Effector memory CD4-positive, alpha-beta T cell (primary cell): ENCODE measurements at regions not wholly inside any gene's neighbourhood (a gene's known extent, or its start where the extent isn't known, plus 50 kb on each side); places are given as distances from the start of the nearest gene placed in this dataset.

Experiments used
- DNase-seq, 3 donors: peaks; one replicate each; pipeline ENCODE4 v3.0.0-alpha.2; 2020
- H3K27ac ChIP-seq: 2 replicates; pipeline ENCODE4 v1.7.0; 2013; ENCODE audit warnings: mild to moderate bottlenecking, low read length, moderate library complexity; ENCODE audit not compliant: insufficient read depth, poor library complexity, severe bottlenecking
- H3K27me3 ChIP-seq: replicated peaks from 2 replicates; pipeline ENCODE4 v1.7.0; 2013; ENCODE audit warnings: mild to moderate bottlenecking, low read length; ENCODE audit not compliant: insufficient read depth, control insufficient read depth, poor library complexity, severe bottlenecking
- H3K36me3 ChIP-seq: 2 replicates; pipeline ENCODE4 v1.7.0; 2013; ENCODE audit warnings: mild to moderate bottlenecking, low read length, moderate library complexity; ENCODE audit not compliant: control insufficient read depth, insufficient read depth
- H3K4me1 ChIP-seq: 2 replicates; pipeline ENCODE4 v1.7.0; 2013; ENCODE audit warnings: low read length, mild to moderate bottlenecking; ENCODE audit not compliant: control insufficient read depth, insufficient read depth, poor library complexity, severe bottlenecking
- H3K4me3 ChIP-seq: 2 replicates; pipeline ENCODE4 v1.7.0; 2013; ENCODE audit warnings: low read length, low read depth, mild to moderate bottlenecking; ENCODE audit not compliant: insufficient read depth, poor library complexity, severe bottlenecking
- H3K9me3 ChIP-seq: 2 replicates; pipeline ENCODE4 v1.7.0; 2013; ENCODE audit warnings: mild to moderate bottlenecking, low read length, moderate library complexity; ENCODE audit not compliant: control insufficient read depth

DNA sequence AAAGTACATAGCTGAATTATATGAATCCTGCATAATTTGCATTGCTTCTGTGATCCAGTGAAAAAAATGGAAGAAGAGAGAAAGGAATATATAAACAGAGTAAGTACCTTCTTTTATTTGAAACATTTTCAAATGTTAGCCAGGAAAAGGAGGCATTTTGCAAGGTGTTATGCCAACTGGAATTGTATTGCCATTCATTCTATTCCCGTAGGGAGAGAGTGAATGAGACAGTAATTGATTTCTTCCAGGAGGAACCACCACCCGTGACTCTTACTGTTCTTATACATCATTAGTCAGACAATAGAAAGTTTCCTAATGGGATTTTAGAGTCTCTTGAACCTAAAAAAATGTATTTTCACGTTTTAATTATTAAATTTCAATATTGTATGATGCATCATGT is 324.1 kb upstream of the ALCAM start:
- Histone ChIP-seq H3K4me1 (no peaks in the 10 kb centered on the region), H3K27ac (no peak overlapping the region), H3K27me3 (no peaks in the 10 kb centered on the region), H3K36me3 (no peaks in the 10 kb centered on the region), H3K4me3 (no peak overlapping the region), H3K9me3 (no peaks in the 10 kb centered on the region)
- no peak for DNase-seq

DNA sequence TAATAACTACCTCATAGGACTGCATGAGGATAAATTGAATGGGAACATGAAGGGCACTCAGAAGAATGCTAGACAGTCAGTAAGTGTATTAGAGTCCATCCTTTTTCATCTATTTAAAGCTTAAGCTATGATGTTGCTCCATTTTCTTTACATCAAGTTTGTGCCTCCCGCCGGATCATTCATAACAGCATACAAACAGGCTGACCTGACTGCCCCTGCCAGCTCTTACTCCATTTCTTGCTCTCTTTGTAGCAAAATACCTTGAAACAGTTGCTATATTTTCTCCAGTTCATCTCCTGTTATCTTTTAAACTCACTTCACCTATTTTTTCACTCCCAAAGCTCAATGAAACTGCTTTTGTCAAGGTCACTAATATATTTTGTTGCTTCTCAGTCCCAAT is 315.6 kb upstream of the ALCAM start:
- H3K9me3 ChIP-seq: no peaks in the 10 kb centered on the region
- H3K4me1 ChIP-seq: no peaks in the 10 kb centered on the region
- no peak overlapping the region for H3K27ac ChIP-seq
- no peak overlapping the region for H3K4me3 ChIP-seq
- no peak for DNase-seq
- H3K27me3 ChIP-seq: no peaks in the 10 kb centered on the region
- no peaks in the 10 kb centered on the region for H3K36me3 ChIP-seq

DNA sequence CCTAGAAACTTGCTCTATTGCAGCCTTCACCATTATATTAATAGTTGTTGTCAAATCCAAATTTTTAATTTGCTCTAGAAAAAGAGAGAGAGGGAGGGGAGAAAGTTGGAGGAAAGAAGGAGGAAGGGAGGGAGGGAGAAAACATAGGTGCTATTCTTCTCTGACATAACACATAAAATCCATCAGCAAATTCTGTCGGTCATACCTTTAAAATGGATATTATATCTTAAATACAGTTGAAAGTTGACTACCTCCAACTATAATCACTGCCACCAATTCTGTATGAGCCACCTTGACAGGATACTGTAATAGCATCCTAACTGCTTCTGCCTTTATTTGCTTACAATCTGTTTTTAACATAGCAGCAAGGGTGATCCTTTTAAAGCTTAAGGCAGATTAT is 314.7 kb upstream of the ALCAM start:
- H3K27ac ChIP-seq: no peak overlapping the region
- no peak overlapping the region for H3K4me3 ChIP-seq
- H3K27me3 ChIP-seq: no peaks in the 10 kb centered on the region
- DNase-seq: no peak
- H3K4me1 ChIP-seq: no peaks in the 10 kb centered on the region
- H3K9me3 ChIP-seq: no peaks in the 10 kb centered on the region
- no peaks in the 10 kb centered on the region for H3K36me3 ChIP-seq

DNA sequence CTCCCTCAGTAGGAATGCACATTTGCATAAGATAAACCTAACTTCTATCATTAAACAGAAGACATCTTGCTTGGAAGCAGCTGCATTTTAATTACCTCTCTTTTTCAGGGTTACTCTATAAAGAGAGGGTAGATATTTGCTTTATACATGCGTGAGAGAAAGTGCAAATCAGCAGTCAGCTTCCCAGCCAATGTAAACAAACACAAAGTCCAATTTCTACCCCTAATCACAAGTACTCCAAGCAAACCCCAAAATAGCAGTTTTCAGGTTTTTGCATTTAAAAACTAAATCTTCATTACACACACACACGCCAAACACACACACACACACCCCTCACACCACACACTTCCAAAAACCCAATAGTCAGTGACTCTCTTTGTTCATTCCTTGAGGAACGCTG is 303.9 kb upstream of the ALCAM start:
- Histone ChIP-seq H3K4me1 (no peaks in the 10 kb centered on the region), H3K9me3 (no peaks in the 10 kb centered on the region), H3K27me3 (no peaks in the 10 kb centered on the region), H3K36me3 (no peaks in the 10 kb centered on the region), H3K27ac (no peak overlapping the region), H3K4me3 (no peak overlapping the region)
- DNase-seq: no peak

DNA sequence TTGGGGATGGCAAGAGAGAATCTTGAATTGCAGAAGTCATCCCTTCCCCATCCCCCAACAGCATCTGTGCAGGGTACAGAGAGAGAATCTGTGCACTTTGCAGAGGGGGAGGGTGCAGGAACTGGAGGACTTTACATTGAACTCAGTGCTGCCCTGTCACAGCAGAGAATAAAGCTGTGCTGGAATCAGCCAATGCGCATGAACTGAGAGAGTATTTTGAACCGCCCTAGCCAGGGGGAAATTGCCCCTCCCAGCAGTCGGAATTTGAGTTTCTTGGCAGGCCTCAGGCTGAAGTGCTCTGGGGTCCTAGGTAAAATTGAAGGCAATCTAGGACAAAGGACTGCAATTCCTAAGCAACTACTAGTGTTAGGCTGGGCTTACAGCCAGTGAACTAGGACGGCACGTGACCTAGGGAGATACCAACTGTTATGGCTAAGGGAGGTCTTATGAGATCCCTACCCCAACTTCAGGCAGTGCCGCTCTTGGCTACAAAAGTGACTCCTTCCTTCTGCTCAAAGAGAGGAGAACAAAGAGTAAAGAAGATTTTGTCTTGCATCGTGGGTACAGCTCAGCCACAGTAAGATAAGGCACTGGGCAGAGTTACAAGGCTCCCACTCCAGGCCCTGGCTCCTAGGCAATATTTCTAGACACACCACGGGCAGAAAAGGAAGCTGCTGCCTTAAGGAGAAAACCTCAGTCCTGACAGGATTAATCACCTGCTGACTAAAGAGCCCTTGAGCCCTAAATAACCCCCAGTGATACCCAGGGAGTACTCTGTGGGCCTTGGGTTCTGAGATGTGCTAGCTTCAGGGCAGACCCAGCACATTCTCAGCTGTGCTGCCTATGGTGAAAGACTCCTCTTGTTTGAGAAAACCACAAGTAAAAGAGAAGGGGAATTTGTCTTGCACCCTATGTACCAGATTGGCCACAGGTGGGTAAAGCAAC is 300.5 kb upstream of the ALCAM start:
- Histone ChIP-seq H3K36me3 (no peaks in the 10 kb centered on the region), H3K9me3 (no peaks in the 10 kb centered on the region), H3K27ac (no peak overlapping the region), H3K4me3 (no peak overlapping the region), H3K4me1 (no peaks in the 10 kb centered on the region), H3K27me3 (no peaks in the 10 kb centered on the region)
- DNase-seq: no peak

DNA sequence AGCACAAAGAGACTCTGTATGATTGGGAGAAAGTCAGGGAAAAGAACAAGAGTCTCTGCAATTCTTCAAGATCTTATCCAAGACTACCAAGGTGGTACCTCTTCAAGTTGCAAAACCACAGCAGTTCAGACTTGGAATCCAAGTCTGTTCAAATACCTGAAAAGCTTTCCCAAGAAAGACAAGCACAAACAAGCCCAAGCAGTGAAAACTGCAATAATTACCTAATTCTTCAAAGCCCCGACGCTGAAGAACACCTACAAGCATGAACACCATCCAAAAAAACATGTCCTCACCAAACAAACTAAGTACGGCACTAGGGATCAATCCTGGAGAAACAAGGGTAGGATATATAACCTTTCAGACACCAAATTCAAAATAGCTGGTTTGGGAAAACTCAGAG is 299.3 kb upstream of the ALCAM start:
- H3K4me1 ChIP-seq: no peaks in the 10 kb centered on the region
- no peaks in the 10 kb centered on the region for H3K27me3 ChIP-seq
- no peak overlapping the region for H3K27ac ChIP-seq
- DNase-seq: no peak
- H3K36me3 ChIP-seq: no peaks in the 10 kb centered on the region
- no peaks in the 10 kb centered on the region for H3K9me3 ChIP-seq
- no peak overlapping the region for H3K4me3 ChIP-seq

DNA sequence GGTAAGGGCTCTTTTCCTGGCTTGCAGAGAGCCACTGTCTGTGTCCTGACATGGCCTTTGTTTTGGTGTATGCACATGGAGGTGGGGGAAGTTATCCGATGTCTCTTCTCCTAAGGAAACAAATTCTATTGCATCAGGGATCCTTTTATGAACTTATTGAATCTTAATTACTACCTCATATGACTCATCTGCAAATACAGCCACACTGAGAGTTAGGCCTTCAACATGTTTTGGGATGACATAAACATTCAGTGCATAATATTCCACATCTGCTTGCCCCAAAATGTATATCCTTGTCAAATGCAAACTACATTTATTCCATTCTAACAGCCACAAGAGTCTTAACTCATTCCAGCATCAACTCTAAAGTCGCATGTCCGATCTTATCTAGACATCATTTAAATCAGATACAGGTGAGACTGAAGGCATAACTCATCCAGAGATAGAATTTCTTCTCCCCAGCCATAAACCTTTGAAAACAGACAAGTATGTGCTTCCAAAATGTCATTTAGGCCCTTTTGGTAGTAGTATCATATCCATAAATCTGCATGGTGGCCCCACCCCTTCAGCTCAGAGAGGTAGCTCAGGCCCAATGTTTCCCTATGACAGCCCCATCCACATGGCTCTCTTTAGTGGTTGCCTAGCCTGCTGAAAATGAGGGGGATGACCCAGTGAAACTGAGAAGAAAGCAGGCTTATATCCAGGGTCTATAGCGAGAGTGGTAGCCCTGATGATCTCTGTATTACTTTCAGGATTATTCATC is 289.5 kb upstream of the ALCAM start:
- DNase-seq: no peak
- H3K36me3 ChIP-seq: no peaks in the 10 kb centered on the region
- H3K27me3 ChIP-seq: no peaks in the 10 kb centered on the region
- no peaks in the 10 kb centered on the region for H3K9me3 ChIP-seq
- no peaks in the 10 kb centered on the region for H3K4me1 ChIP-seq
- no peak overlapping the region for H3K4me3 ChIP-seq
- H3K27ac ChIP-seq: no peak overlapping the region

DNA sequence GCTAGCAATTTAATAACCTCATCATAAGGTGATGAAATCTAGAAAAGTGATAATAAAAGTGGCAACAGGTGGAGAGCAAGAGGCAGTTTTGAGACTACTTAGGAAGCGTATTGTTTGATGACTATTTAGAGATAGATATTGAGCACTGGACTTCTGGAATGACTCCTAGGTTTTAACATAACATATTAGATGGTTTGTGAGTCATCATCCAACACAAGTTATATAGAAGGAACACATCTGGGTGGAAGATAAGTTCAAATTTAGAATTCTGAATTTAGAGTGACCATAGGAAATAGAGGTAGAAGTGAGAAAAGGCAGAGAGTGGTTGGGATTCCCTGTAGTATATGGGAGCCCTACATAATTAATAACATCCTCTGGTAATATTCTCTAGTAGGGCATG is 282.8 kb upstream of the ALCAM start:
- H3K27ac ChIP-seq: no peak overlapping the region
- no peaks in the 10 kb centered on the region for H3K4me1 ChIP-seq
- H3K36me3 ChIP-seq: no peaks in the 10 kb centered on the region
- no peak overlapping the region for H3K4me3 ChIP-seq
- no peaks in the 10 kb centered on the region for H3K9me3 ChIP-seq
- no peaks in the 10 kb centered on the region for H3K27me3 ChIP-seq
- no peak for DNase-seq

DNA sequence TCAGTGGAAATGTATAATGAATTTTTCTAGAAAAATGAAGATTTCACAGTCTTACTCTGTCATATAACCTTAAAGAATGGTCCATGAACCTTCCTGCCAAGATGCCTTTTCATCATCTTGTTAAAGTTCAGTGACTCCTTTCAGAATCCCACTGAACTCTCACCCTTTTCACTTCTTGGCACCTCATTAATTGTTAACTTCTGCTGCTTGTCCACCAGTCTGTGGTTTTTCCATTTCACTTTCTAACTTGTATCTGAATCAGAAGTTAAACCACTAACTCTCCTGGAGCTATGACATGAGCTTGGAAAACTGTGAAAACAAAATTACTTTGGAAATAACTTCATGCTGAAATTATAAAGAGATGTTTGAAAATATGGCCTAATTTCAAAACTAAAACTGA is 281.2 kb upstream of the ALCAM start:
- Histone ChIP-seq H3K27ac (no peak overlapping the region), H3K36me3 (no peaks in the 10 kb centered on the region), H3K27me3 (no peaks in the 10 kb centered on the region), H3K4me1 (no peaks in the 10 kb centered on the region), H3K9me3 (no peaks in the 10 kb centered on the region), H3K4me3 (no peak overlapping the region)
- DNase-seq: no peak
